ENCODE measurements at regions not wholly inside any gene's neighbourhood (a gene's known extent, or its start where the extent isn't known, plus 50 kb on each side); places are given as distances from the start of the nearest gene placed in this dataset.

- BruUV-seq (replicated peaks) = TSS peak; percentile 69
- ATAC-seq (no peak), FAIRE-seq (no peak), DNase-seq (ENCODE audit: low spot score) (no peak)
- peak overlapping the region; percentile 89 for H3K27ac ChIP-seq (ENCODE audit: extremely low read length, insufficient read depth, low read length)
- no peak overlapping the region for H2AFZ ChIP-seq (ENCODE audit: low read length)
- H3K9ac ChIP-seq (ENCODE audit: insufficient read depth, low read depth, low read length) = peak overlapping the region; percentile 61
- WGBS (ENCODE audit: low lambda C conversion rate) = 27% methylated on average over 9 of the region's 9 CpGs
- H3K79me2 ChIP-seq (ENCODE audit: insufficient read depth, low read length) = no peaks in the 10 kb centered on the region
- peaks cover 97% of the 10 kb centered on the region for H3K4me1 ChIP-seq (ENCODE audit: insufficient read depth, low read length)
- H3K36me3 ChIP-seq (replicated peaks in 1 of 2; ENCODE audit: control insufficient read depth in 1 of 2, insufficient read depth in 2 of 2, low read length in 2 of 2) = no peaks in the 10 kb centered on the region
- intact Hi-C loops (cut with micrococcal nuclease; ENCODE audit: unreplicated experiment) = loop anchor here (5.0 kb wide), 1 partner anchor 57 kb away; no protein-coding TSS in a partner anchor
- no peaks in the 10 kb centered on the region for H3K9me3 ChIP-seq (ENCODE audit: low read length)
- in situ Hi-C loops (cut with HindIII; ENCODE audit: extremely low pct_ligation_motif_present, low pct_unique_long_range_greater_than_20kb) = loop anchor here (25.0 kb wide), 1 partner anchor 197 kb away; no protein-coding TSS in a partner anchor
- H3K4me2 ChIP-seq (ENCODE audit: low read depth, low read length) = peak overlapping the region; percentile 91
- H3K4me3 ChIP-seq (replicated peaks in 1 of 3; ENCODE audit: insufficient read depth in 1 of 3, low read depth in 2 of 3, low read length in 3 of 3) = peak overlapping the region; percentile 8 to 44 (median 13); a peak in 3 of 6 replicates
- no peaks in the 10 kb centered on the region for H3K27me3 ChIP-seq (ENCODE audit: control insufficient read depth in 1 of 2, insufficient read depth in 2 of 2, low read length in 2 of 2)
- H4K20me1 ChIP-seq (ENCODE audit: insufficient read depth, low read length) = no peaks in the 10 kb centered on the region
- 0 out of 2 replicates have a peak, but pooled peaks have one; percentile 43 for TF ChIP-seq MAFF (IDR thresholded peaks at IDR 0.05; ENCODE audit: low read depth, low read length)
- no peak for TF ChIP-seq ZNF674 (CRISPR knock-in tag; IDR thresholded peaks at IDR 0.05; ENCODE audit: low read depth)
- TF ChIP-seq ZNF768 (CRISPR knock-in tag; IDR thresholded peaks at IDR 0.05) = no peak
- no peak for TF ChIP-seq FOXP4 (CRISPR knock-in tag; IDR thresholded peaks at IDR 0.05)
- TF ChIP-seq ZNF414 (CRISPR knock-in tag; IDR thresholded peaks at IDR 0.05) = 0 out of 2 replicates have a peak, but pooled peaks have one; percentile 8
- no peak for TF ChIP-seq ZNF207 (IDR thresholded peaks at IDR 0.05; ENCODE audit: borderline replicate concordance)
- no peak for TF ChIP-seq ZNF83 (CRISPR knock-in tag; IDR thresholded peaks at IDR 0.05; ENCODE audit: borderline replicate concordance)
- no peak for TF ChIP-seq PREB (CRISPR knock-in tag; IDR thresholded peaks at IDR 0.05)
- TF ChIP-seq MAFK (conservative IDR thresholded peaks at IDR 0.05 in 1 of 2, IDR thresholded peaks at IDR 0.05 in 1 of 2; ENCODE audit: low read length in 2 of 2) = peak in 1 of 2 experiments; percentile 68; a peak in 3 of 4 replicates
- no peak for TF ChIP-seq ZNF75D (CRISPR knock-in tag; IDR thresholded peaks at IDR 0.05; ENCODE audit: borderline replicate concordance)
- TF ChIP-seq CREB1 (IDR thresholded peaks at IDR 0.05) = peak; percentile 28; the same call in 1 of the 2 replicates
- no peak for TF ChIP-seq CREB1 (CRISPR knock-in tag; IDR thresholded peaks at IDR 0.05)
- TF ChIP-seq ZNF512B (CRISPR knock-in tag; IDR thresholded peaks at IDR 0.05; ENCODE audit: borderline replicate concordance) = no peak
- TF ChIP-seq PTBP1 (IDR thresholded peaks at IDR 0.05; ENCODE audit: low read depth, low read length, poor library complexity, severe bottlenecking) = no peak
- ChIA-PET POLR2A (interaction anchor here (0.7 to 2.7 kb wide), 20 partner anchors 10 to 208 kb away, joined by 3 to 27 read pairs (median 7); partner anchors contain the start of gene CPEB4), CTCF (ENCODE audit: low intra/inter-chr PET ratio, low total read pairs) (no interaction called here)
These were observed 123.0 kb upstream of the CPEB4 start for GRCh38 chr5:173765029-173765644.

All from HepG2 (cell line).